ENCODE measurements at regions not wholly inside any gene's neighbourhood (a gene's known extent, or its start where the extent isn't known, plus 50 kb on each side); places are given as distances from the start of the nearest gene placed in this dataset.
A peak's percentile ranks its signal among the peaks of the same experiment; 100 is the strongest.

DNA sequence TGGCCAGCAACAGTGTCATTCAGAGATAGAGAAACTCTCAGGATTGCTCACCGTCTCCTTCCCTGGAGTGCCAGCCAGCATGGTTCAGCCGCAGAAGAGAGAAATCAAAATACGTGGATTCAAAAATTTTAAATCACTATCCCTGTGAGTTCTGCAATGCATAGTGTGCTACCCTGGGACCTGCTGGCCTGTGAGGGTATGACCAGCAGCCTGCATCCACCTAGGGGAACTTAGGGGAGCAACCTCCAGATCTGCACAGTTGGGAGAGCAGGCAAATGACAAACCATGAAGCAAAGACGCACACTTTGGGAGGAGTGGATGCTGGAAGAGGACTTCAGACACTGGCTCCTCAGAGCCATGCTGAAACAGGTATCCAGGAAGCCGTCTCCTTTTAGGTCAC, 639.3 kb downstream of the TNS3 start:
- H3K9me3 Mint-ChIP-seq, result peaks cover 4% of the 10 kb centered on the region; the same call in 1 of the 2 replicates
- no peak for TF ChIP-seq MXD4 (CRISPR knock-in tag; IDR thresholded peaks at IDR 0.05; ENCODE audit: borderline replicate concordance)
- TF ChIP-seq RORB (CRISPR knock-in tag; IDR thresholded peaks at IDR 0.05), result no peak
- no peak for TF ChIP-seq CREB1 (CRISPR knock-in tag; IDR thresholded peaks at IDR 0.05)
- TF ChIP-seq GABPB1 (CRISPR knock-in tag; IDR thresholded peaks at IDR 0.05), result no peak
- no peak for TF ChIP-seq ZNF232 (CRISPR knock-in tag; IDR thresholded peaks at IDR 0.05)
- TF ChIP-seq ZNF416 (CRISPR knock-in tag; IDR thresholded peaks at IDR 0.05), result no peak
- no peak for TF ChIP-seq GTF2I (CRISPR knock-in tag; conservative IDR thresholded peaks at IDR 0.05)
- TF ChIP-seq, protein P1, sequence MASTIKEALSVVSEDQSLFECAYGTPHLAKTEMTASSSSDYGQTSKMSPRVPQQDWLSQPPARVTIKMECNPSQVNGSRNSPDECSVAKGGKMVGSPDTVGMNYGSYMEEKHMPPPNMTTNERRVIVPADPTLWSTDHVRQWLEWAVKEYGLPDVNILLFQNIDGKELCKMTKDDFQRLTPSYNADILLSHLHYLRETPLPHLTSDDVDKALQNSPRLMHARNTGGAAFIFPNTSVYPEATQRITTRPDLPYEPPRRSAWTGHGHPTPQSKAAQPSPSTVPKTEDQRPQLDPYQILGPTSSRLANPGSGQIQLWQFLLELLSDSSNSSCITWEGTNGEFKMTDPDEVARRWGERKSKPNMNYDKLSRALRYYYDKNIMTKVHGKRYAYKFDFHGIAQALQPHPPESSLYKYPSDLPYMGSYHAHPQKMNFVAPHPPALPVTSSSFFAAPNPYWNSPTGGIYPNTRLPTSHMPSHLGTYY (CRISPR knock-in tag; IDR thresholded peaks at IDR 0.05), result no peak
- no peak for TF ChIP-seq OVOL2 (CRISPR knock-in tag; IDR thresholded peaks at IDR 0.05; ENCODE audit: borderline replicate concordance)
- TF ChIP-seq, protein P2, sequence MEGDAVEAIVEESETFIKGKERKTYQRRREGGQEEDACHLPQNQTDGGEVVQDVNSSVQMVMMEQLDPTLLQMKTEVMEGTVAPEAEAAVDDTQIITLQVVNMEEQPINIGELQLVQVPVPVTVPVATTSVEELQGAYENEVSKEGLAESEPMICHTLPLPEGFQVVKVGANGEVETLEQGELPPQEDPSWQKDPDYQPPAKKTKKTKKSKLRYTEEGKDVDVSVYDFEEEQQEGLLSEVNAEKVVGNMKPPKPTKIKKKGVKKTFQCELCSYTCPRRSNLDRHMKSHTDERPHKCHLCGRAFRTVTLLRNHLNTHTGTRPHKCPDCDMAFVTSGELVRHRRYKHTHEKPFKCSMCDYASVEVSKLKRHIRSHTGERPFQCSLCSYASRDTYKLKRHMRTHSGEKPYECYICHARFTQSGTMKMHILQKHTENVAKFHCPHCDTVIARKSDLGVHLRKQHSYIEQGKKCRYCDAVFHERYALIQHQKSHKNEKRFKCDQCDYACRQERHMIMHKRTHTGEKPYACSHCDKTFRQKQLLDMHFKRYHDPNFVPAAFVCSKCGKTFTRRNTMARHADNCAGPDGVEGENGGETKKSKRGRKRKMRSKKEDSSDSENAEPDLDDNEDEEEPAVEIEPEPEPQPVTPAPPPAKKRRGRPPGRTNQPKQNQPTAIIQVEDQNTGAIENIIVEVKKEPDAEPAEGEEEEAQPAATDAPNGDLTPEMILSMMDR (IDR thresholded peaks at IDR 0.05), result no peak
- no peak overlapping the region for H3K4me3 Mint-ChIP-seq
- H3K27ac Mint-ChIP-seq, result no peak overlapping the region
- H3K36me3 Mint-ChIP-seq, result no peaks in the 10 kb centered on the region
- no peaks in the 10 kb centered on the region for H3K4me1 Mint-ChIP-seq
- ChIA-PET POLR2A (no interaction called here), CTCF (no interaction called here)
- H3K27me3 Mint-ChIP-seq (ENCODE audit: low read depth), result no peaks in the 10 kb centered on the region; the same call in 1 of the 2 replicates
- DNase-seq (ENCODE audit: low spot score), result no peak
- ATAC-seq, result peak; percentile 64

DNA sequence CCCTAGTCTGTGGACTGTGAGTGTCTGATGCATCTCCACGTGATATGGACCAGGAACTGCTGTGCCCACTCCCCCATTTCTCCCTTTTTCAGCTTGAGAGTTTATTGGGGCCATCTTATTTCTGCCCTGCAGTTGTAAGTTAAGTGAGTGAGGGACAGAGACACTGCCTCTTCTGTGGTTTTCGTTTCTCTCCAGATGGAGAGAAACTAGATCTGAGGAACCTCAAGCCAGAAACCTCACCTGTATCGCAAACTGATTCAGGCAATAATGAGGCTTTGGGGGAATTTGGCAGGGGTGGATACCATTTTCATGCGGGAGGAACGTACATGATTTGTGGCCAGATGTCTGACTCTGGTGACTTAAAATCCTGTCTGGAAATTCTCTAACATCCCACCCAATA, 641.7 kb downstream of the TNS3 start:
- TF ChIP-seq SMAD3 (CRISPR knock-in tag; IDR thresholded peaks at IDR 0.05; ENCODE audit: borderline replicate concordance), result no peak
- CTCF ChIA-PET, result no interaction called here

DNA sequence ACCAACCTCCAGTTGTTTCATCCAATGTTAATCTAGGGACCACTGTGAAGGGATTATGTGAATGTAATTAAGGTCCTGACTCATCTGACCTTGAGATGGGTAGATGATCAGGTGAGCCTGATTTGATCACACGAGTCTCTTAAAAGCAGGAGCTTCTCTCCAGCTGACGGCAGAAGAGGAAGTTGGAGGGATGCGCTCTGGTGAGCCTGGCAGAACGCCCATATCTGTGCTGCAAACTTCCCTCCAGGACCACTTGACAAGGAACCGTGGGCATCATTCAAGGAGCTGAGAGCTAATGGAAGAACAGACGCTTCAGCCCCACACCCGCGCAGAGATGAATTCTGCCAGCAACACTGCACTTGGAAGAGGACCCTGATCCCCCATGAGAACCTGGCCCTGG, 642.4 kb downstream of the TNS3 start:
- POLR2A ChIA-PET, result no interaction called here
- peaks cover 4% of the 10 kb centered on the region; the same call in 1 of the 2 replicates for H3K9me3 Mint-ChIP-seq
- CTCF ChIA-PET, result no interaction called here

More for the DNA sequence above, 641.7 kb downstream of the TNS3 start:
- ATAC-seq, result no peak
- H3K36me3 Mint-ChIP-seq, result no peaks in the 10 kb centered on the region
- peaks cover 4% of the 10 kb centered on the region; the same call in 1 of the 2 replicates for H3K9me3 Mint-ChIP-seq
- H3K4me1 Mint-ChIP-seq, result no peaks in the 10 kb centered on the region
- POLR2A ChIA-PET, result no interaction called here
- H3K4me3 Mint-ChIP-seq, result no peak overlapping the region
- no peak overlapping the region for H3K27ac Mint-ChIP-seq
- H3K27me3 Mint-ChIP-seq (ENCODE audit: low read depth), result no peaks in the 10 kb centered on the region
- DNase-seq (ENCODE audit: low spot score), result no peak

More for the DNA sequence above, 642.4 kb downstream of the TNS3 start:
- Mint-ChIP-seq H3K36me3 (no peaks in the 10 kb centered on the region), H3K4me1 (no peaks in the 10 kb centered on the region), H3K27me3 (ENCODE audit: low read depth) (no peaks in the 10 kb centered on the region), H3K27ac (no peak overlapping the region), H3K4me3 (no peak overlapping the region)
- DNase-seq (ENCODE audit: low spot score) (no peak), ATAC-seq (no peak)
- no peak for TF ChIP-seq FOXJ3 (CRISPR knock-in tag; IDR thresholded peaks at IDR 0.05; ENCODE audit: borderline replicate concordance)
- TF ChIP-seq, protein P3, sequence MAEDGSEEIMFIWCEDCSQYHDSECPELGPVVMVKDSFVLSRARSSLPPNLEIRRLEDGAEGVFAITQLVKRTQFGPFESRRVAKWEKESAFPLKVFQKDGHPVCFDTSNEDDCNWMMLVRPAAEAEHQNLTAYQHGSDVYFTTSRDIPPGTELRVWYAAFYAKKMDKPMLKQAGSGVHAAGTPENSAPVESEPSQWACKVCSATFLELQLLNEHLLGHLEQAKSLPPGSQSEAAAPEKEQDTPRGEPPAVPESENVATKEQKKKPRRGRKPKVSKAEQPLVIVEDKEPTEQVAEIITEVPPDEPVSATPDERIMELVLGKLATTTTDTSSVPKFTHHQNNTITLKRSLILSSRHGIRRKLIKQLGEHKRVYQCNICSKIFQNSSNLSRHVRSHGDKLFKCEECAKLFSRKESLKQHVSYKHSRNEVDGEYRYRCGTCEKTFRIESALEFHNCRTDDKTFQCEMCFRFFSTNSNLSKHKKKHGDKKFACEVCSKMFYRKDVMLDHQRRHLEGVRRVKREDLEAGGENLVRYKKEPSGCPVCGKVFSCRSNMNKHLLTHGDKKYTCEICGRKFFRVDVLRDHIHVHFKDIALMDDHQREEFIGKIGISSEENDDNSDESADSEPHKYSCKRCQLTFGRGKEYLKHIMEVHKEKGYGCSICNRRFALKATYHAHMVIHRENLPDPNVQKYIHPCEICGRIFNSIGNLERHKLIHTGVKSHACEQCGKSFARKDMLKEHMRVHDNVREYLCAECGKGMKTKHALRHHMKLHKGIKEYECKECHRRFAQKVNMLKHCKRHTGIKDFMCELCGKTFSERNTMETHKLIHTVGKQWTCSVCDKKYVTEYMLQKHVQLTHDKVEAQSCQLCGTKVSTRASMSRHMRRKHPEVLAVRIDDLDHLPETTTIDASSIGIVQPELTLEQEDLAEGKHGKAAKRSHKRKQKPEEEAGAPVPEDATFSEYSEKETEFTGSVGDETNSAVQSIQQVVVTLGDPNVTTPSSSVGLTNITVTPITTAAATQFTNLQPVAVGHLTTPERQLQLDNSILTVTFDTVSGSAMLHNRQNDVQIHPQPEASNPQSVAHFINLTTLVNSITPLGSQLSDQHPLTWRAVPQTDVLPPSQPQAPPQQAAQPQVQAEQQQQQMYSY (CRISPR knock-in tag; IDR thresholded peaks at IDR 0.05), result no peak
- TF ChIP-seq NR3C1 (CRISPR knock-in tag; conservative IDR thresholded peaks at IDR 0.05; ENCODE audit: low read depth), result no peak
- TF ChIP-seq, protein P4, sequence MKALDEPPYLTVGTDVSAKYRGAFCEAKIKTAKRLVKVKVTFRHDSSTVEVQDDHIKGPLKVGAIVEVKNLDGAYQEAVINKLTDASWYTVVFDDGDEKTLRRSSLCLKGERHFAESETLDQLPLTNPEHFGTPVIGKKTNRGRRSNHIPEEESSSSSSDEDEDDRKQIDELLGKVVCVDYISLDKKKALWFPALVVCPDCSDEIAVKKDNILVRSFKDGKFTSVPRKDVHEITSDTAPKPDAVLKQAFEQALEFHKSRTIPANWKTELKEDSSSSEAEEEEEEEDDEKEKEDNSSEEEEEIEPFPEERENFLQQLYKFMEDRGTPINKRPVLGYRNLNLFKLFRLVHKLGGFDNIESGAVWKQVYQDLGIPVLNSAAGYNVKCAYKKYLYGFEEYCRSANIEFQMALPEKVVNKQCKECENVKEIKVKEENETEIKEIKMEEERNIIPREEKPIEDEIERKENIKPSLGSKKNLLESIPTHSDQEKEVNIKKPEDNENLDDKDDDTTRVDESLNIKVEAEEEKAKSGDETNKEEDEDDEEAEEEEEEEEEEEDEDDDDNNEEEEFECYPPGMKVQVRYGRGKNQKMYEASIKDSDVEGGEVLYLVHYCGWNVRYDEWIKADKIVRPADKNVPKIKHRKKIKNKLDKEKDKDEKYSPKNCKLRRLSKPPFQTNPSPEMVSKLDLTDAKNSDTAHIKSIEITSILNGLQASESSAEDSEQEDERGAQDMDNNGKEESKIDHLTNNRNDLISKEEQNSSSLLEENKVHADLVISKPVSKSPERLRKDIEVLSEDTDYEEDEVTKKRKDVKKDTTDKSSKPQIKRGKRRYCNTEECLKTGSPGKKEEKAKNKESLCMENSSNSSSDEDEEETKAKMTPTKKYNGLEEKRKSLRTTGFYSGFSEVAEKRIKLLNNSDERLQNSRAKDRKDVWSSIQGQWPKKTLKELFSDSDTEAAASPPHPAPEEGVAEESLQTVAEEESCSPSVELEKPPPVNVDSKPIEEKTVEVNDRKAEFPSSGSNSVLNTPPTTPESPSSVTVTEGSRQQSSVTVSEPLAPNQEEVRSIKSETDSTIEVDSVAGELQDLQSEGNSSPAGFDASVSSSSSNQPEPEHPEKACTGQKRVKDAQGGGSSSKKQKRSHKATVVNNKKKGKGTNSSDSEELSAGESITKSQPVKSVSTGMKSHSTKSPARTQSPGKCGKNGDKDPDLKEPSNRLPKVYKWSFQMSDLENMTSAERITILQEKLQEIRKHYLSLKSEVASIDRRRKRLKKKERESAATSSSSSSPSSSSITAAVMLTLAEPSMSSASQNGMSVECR (CRISPR knock-in tag; IDR thresholded peaks at IDR 0.05; ENCODE audit: borderline replicate concordance), result no peak
- TF ChIP-seq EMX1 (CRISPR knock-in tag; IDR thresholded peaks at IDR 0.05), result no peak
